B cell (primary cell): ENCODE measurements at regions not wholly inside any gene's neighbourhood (a gene's known extent, or its start where the extent isn't known, plus 50 kb on each side); places are given as distances from the start of the nearest gene placed in this dataset.

Source experiments
- CTCF ChIP-seq: fragments of 200-600 bp; IDR thresholded peaks from one replicate; pipeline ENCODE4 v1.8.0; 2022; ENCODE audit warnings: antibody characterized with exemption, mild to moderate bottlenecking
- EZH2 ChIP-seq: IDR thresholded peaks from 2 replicates; pipeline ENCODE4 v1.6.1; 2012; ENCODE audit warnings: borderline replicate concordance, low read depth, mild to moderate bottlenecking, moderate library complexity, low read length; ENCODE audit not compliant: insufficient read depth, poor library complexity, severe bottlenecking

- TF ChIP-seq CTCF (no peak), EZH2 (no peak)
Observed at GRCh38 chr6:149169761-149170511, 147.6 kb upstream of the TAB2 start.
